NCI-H1694 treated with DMSO at 0.1 percent for 48 hours (cell line): ENCODE measurements at regions not wholly inside any gene's neighbourhood (a gene's known extent, or its start where the extent isn't known, plus 50 kb on each side); places are given as distances from the start of the nearest gene placed in this dataset.
"Not testable (repeated sequence)": the region's sequence is repeated elsewhere in the genome, so short reads cannot be mapped to it uniquely, and the experiment has no call there.

Experiments
- DNase-seq: peaks from one replicate; lab custom pipeline; 2025; lab: John Stamatoyannopoulos, UW

- DNase-seq: no peak
These were observed 105.0 kb downstream of the OTUD1 start for GRCh38 chr10:23543691-23544380.

DNA sequence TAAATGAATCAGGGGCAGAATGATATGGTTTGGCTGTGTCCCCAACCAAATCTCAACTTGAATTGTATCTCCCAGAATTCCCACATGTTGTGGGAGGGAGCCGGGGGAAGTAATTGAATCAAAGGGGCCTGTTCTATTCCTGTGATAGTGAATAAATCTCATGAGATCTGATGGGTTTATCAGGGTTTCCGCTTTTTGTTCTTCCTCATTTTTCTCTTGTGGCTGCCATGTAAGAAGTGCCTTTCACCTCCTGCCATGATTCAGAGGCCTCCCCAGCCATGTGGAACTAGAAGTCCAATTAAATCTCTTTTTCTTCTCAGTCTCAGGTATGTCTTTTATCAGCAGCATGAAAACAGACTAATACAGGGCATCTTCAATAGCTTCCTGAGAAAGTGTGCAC, 107.0 kb downstream of the OTUD1 start:
- DNase-seq: not testable (repeated sequence)

DNA sequence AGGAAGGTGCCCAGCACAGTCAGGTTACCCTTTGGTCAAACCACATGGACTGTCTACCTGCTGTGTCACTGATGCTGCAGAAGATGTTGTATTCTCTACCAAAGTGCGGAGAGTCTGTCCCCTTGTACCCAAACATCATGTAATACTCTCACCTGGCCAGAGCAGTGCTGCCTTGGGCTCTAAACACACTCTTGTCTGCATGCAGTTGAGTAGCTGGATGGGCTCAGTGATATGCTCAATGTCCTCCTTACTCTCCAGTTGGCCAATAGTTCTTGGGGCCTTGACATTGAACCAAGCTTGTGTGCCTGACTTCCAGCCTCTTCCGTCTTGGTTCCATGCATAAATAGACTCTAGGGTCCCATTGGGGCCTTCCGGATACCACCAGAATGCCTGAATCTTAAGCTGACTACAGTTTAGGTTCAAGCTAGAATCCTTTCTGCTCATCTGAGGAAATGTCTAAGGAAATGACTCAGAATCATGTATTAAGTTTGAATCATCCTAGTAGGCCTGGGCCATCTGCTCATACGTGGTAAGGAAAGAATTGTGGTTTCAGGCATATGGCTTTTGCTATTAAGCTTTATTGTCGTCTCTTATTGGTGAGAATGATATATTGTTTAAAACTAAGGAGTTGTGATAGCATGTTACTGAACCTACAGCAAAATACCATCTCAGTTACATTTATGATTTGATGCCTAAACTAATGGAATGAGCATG, 118.0 kb downstream of the OTUD1 start:
- DNase-seq: no peak

GRCh38 chr10:23557777-23558176, 118.9 kb downstream of the OTUD1 start:
- no peak for DNase-seq

GRCh38 chr10:23558361-23558799, 119.5 kb downstream of the OTUD1 start:
- no peak for DNase-seq

DNA sequence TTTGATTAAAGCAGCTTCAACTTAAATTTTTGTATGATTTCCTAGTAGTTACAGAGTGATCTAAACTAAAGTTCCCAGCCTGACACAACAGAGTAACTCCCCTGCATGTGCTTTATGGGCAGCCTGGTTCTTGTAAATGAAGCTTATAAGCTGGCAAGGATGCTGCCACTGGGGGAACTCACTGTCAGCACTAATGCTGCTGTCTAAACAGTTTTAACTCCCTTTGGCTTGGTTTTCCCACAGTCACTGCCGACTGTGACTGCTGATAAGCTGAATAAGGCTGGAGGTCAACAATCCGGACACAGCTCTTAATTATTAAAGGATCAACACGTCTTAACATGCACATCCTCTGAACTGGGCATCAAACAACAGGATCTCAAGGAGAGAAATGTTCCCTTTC, 130.1 kb downstream of the OTUD1 start:
- no peak for DNase-seq

DNA sequence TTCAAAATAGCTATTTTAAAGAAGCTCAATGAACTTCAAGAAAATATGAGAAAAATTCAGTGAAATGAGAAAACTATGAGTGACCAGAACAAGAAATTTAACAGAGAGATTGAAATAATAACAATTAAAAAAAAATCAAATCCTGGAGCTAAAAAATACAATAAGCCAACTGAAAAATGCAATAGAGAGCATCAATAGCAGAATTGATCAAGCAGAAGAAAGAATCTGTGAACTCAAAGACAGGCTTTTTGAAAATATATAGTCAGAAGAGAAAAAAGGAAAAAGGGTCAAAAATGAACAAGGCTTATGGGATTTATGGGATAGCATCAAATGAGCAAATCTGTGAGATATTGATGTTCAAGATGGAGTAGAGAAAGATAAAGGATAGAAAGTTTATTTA, 133.0 kb downstream of the OTUD1 start:
- no peak for DNase-seq

- no peak for DNase-seq
These were observed 143.1 kb downstream of the OTUD1 start for GRCh38 chr10:23581906-23582450.

DNA sequence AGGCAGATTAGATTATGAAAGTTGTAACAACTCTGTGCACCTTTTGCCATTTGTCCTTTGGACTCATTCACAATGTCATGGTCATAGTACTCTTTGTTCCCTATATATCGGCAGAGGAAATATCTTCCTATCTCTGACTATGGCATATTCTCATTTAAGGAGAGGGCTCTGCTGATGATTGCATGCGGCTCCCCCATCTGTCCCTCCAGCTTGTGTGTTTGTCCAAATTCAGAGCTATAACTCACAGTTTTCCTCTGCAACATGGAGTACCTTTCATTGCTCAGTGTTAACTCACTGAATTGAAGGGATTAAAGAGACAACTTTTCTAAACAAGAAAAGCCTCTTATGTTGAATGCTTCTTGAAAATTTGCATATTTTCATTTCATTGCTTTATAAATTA, 145.5 kb downstream of the OTUD1 start:
- DNase-seq: peak; percentile 14

- peak; percentile 32 for DNase-seq
These were observed 146.3 kb downstream of the OTUD1 start for GRCh38 chr10:23585186-23585585.

GRCh38 chr10:23585666-23586065, 146.8 kb downstream of the OTUD1 start:
- DNase-seq: no peak

- not testable (repeated sequence) for DNase-seq
These were observed 156.4 kb downstream of the OTUD1 start for GRCh38 chr10:23595278-23595677.

DNA sequence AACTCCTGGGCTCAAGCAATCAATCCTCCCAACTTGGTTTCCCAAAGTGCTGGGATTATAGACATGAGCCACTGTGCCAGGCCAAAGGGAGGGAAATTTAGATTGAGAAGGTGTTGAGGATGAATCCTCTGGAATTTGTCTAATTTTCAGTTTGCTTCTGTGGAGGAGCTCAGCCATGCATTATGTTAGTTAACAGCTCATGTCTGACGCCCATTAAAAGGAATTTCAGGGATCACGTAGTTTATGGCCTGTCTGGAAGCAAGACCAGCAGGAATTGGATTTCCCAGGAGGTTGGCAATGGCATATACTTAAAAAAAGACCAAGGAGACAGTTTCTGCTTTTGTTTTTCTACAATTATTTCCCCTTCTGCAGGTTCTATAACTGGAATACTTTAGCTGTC, 165.7 kb downstream of the OTUD1 start:
- no peak for DNase-seq

DNA sequence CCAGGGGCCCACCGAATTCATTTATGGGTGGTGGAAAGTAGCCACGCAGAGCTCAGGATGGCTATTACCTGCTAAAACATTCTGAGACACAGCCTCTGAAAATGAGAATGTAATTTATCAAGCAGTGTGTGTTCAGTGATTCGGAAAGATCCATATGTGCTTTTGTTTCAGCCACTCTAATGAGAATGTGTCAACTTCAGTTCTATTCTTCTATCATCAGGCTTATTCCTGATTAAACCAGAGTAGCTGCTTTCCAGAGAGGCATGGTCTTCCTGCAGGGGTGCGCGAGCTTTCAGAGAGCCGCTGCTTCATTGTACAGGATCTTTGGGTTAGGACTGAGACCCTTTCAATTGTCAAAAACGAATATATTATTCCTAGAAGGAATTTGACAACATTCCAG, 167.6 kb downstream of the OTUD1 start:
- DNase-seq: no peak

- no peak for DNase-seq
These were observed 170.1 kb downstream of the OTUD1 start for GRCh38 chr10:23608926-23609325.

DNA sequence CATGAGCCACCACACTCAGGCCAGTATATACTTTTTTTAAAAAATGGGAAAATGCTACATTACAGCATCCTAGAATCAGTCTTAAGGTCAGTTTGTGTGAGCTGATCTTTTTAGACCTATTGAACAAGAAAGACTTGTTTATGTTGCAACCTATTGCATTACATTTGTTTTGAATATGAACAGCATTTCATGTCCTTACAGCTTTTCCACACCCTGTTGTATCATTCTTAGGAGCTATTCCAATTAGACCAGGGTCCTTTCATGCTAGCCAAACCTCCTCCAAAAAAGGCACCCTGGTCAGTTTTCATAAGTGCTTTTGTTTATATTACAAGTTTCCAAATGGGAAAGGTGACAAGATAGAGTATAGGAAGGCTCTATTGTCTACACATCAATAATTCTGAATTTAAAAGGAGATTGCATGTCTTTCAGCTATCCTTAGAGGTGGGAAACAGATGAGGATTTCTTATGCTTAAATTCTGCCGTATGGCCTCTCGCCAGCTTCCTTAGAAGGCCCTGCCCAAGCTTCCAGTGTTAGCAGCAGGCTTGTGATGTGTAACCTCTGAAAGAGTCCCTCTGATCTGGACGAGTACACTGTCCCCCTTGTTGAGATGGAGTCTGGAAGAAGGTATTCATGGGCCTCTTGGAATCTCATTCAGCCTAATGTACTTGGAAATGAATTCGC, 171.9 kb downstream of the OTUD1 start:
- no peak for DNase-seq

- no peak for DNase-seq
These were observed 172.6 kb downstream of the OTUD1 start for GRCh38 chr10:23611308-23612029.

- DNase-seq: no peak
These were observed 175.0 kb downstream of the OTUD1 start for GRCh38 chr10:23613900-23614299.

GRCh38 chr10:23614483-23614882, 175.6 kb downstream of the OTUD1 start:
- DNase-seq: no peak

- no peak for DNase-seq
These were observed 191.5 kb downstream of the OTUD1 start for GRCh38 chr10:23630376-23630775.

- DNase-seq: no peak
These were observed 192.0 kb downstream of the OTUD1 start for GRCh38 chr10:23630885-23631284.

DNA sequence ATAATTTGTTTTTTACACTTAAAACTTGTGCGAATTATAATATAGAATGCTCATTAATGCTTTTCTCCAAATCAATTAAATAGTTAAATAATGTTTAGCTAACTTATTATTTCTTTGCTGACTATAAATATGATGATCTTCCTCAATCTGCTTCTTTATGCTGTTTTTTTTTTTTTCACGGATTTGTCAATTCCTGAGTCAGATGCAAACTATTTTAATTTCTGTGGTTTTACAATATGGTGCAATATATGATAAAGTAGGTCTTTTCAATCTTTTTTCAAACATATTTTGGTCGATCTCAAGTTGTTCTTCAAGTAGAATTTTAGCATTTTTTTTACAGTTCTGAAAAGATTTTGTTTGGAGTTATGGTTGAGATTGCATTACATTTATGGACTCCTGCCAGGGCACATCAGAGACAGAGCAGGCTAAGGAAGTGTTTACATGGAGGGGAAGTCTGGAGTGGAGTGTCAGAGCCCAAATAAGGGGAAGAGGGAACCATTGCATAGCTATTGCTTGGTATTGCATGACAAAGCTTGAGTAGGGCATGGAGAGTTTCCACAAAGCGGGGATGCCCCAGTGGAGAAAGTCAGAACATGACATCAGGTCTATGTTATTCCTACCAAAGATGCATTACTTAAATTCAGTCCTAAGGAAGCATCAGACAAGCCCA, 204.4 kb downstream of the OTUD1 start:
- DNase-seq: no peak
